GM19035 (cell line): ENCODE measurements at regions not wholly inside any gene's neighbourhood (a gene's known extent, or its start where the extent isn't known, plus 50 kb on each side); places are given as distances from the start of the nearest gene placed in this dataset.

ENCODE experiments used
- ATAC-seq: cut with Tn5 transposase; IDR thresholded peaks from one replicate; pipeline ENCODE4 v1.9.1; 2021; ENCODE audit not compliant: unreplicated experiment

- ATAC-seq: no peak
These were observed 69.4 kb upstream of the DYRK2 start for GRCh38 chr12:67578976-67579661.

- ATAC-seq: no peak
These were observed 68.9 kb upstream of the DYRK2 start for GRCh38 chr12:67579662-67580003.

DNA sequence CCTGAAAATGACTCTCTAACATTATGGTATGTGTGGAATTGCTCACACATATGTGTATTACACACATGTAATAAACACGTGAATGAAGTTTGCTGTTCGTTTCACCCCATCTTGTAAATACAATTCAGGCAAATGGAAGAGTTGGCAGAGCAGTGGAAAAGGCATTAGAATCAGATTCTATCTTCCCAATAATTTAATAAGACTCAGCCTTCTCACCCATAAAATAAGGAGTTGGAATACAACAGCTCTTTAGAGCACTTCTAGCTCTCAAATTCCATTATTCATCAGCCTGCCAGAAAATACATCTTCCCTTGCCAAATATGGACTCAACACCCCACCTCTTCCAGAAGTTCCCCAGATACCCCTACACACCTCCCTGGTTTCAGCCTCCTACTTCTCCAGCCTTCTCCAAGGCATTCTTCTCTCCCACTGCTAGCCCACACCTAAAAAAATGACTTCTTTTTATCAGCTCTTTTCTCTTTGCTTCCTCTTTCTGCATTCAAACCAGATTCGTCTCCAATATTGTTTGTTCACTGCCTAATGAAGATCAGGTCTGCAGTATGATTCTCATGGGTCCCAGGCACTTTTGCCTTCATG lies 66.2 kb upstream of the DYRK2 start:
- no peak for ATAC-seq

DNA sequence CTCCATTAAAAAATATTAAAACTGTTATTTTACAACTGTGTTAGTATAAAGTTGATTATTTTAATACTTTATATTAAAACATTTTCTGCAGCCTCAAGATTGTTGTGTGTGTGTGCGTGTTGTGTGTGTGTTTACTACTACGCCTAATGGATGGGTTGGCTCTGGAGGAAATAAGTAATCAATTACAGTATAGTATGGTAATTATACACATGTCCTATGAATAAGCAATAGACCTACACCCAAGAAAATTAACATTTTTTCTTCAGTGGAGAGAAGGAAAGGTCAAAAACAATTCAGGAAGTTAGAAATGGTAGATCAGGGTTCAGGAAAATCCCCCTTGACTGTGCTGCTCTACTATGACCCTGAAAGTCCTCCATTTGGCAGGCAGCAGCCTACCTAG lies 65.7 kb upstream of the DYRK2 start:
- ATAC-seq: no peak

DNA sequence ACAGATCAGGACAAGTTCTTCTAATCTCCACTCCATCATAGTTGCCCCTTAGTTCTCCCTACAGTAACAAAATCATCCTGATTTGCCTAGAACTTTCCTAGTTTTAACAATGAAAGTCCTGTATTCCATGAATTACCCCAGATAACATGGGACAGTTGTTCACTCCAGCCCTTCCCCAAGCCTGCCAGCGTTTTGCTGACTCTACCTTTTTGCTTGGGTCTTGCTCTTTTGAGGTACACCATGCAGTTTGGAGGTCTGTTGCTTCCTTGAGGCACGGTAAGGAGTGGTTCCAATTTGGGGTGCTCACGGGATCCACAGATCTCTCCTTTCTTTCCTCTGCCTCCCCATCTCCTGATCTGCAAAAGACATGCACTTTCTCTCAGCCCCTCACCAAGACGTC lies 61.6 kb upstream of the DYRK2 start:
- no peak for ATAC-seq

GRCh38 chr12:67589078-67589477 lies 59.5 kb upstream of the DYRK2 start:
- no peak for ATAC-seq

DNA sequence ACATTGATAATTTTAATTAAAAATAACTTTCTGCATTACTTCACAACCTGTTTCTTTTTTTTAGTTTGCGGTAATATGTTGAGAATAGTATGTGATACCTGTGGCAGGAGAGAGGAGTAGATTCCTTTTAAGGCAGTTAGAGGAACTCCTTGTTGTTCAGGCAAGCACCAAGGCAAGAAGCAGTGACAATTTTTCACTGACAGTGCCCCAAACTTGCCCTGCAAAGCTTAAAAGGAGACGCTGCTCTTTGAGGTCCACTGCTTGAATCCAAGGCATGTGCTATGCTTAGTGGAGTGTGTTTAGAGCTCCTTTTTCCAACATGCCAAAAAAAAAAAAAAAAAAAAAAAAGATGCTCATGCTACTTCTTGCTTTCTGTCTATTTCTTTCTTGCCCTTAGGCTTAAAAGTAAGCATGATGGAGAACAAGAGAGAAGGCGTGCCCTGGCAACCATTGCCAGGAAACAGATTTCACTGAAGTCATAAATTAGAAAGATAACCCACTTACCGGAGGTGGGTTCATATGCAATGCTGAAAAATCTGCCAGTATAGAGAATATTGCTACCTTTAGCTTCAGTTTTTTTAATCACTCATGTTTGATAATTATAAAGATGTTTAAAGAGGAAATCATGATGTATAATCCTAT lies 58.3 kb upstream of the DYRK2 start:
- ATAC-seq: no peak

GRCh38 chr12:67592228-67593011 lies 56.1 kb upstream of the DYRK2 start:
- peak; percentile 86 for ATAC-seq

DNA sequence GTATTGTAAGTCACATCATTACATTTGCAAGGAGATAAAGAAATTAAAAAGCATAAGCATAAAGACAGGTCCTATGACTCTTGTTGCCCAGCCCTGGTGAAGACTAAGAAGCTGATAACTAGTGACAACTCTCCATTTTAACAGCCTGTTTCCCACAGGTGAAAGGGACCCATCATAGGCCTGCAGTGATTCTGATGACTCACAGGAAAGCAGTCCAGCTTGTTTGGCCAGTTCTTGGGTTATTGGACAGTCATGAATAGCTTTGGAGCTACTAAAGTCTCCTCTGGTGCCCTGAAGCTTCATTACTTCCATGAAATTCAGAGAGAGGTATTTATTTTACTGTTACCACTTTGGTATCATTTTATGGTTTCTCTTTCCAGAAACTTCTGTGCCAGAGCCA lies 55.5 kb upstream of the DYRK2 start:
- ATAC-seq: no peak

DNA sequence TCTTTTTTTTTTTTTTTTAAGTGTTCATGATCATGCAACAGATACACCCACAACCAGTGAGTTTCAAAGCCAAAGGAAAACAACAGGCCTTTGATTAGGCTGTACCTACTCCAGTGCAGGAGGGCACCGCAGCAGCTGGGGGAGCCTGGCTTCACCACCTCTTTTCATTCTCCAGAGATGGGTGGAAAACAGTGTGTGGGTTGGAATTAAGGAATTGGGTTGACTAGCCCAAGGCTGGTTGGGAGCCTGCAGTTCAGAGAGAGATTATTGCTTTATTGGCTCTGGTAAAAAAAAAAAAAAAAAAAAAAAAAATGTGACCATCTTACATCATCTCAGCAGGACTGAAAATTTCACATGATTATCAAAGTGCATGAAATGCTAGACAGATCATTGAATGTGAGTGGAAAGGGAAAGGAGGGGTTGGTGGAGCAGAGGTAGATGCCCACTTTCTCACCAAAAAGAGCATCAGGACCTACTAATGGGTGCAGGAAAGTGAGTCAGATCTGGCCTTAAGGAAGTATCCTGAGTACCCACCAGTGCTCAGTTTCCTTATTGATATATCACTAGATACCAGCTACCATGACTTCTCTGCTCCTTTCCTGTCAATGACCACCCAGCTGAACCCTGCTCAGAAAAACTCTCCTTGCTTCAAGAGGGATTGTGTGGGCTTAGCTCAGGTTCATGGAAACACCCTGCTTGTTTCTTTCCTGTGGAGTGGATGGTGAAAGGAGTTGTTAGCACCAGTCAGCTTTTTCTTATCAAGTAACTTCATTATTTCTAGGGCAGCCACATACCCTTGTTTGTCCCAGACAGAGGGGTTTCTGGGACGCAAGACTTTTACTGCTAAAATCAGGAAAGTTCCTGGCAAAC lies 54.8 kb upstream of the DYRK2 start:
- no peak for ATAC-seq

DNA sequence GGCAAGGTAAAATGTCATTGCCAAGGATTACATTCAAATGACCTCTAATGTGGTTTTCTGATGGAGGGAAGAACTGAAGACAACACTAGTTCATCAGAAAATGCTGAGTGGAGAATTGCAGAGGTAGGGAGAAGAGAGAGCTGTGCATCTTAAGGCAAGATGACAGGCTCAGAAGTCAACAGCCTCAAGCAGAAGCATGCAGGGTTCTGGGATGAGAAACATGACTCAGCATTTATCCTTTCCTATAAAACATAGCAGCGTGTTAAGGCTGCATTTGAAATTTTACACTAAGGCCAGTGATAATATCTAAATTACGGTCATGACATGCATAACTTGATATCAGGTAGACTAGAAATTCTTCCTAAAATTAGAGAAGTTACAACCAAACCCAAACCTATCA lies 53.7 kb upstream of the DYRK2 start:
- no peak for ATAC-seq

- ATAC-seq: no peak
These were observed 53.2 kb upstream of the DYRK2 start for GRCh38 chr12:67595365-67595764.

DNA sequence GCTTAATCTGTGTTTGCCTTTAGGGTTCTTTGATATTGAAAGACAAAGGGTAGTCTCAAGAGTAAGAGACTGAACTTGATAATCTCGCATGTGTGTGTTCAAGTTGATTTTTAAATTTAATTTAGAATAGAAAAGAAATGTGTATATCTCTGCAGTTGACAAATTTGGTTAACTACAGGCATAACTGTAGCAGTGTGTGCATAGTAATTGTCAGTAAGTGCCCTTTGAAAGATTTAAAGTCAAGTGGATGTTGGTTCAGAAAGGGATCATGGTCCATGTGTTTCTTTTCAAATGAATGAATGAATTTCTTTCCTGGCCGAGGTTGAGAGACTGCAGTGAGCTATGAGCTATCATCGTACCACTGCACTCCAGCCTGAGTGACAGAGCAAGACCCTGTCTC lies 49.9 kb upstream of the DYRK2 start:
- ATAC-seq: no peak
